Naive B cell (primary cell): ENCODE measurements at regions not wholly inside any gene's neighbourhood (a gene's known extent, or its start where the extent isn't known, plus 50 kb on each side); places are given as distances from the start of the nearest gene placed in this dataset.

Source experiments
- ATAC-seq, 2 donors: fragments of 150-1000 bp; cut with Tn5 transposase; 2 replicates each; pipeline ENCODE4 v1.10.0; 2021; ENCODE audit warnings: low read depth in 2 of 2, mild to moderate bottlenecking in 2 of 2, moderate library complexity in 2 of 2
- DNase-seq: peaks from one replicate; pipeline ENCODE4 v3.0.0; 2022
- H3K27ac Mint-ChIP-seq, 6 donors: one replicate each; pipeline ENCODE4 v1.8.0; 2020 to 2022; ENCODE audit warnings: mild to moderate bottlenecking in 6 of 6, mixed read lengths in 6 of 6, moderate library complexity in 5 of 6, inconsistent platforms in 2 of 6
- H3K27me3 Mint-ChIP-seq, 3 donors: one replicate each; pipeline ENCODE4 v1.8.0; 2021 to 2022; ENCODE audit warnings: mixed read lengths in 3 of 3, mild to moderate bottlenecking in 1 of 3
- H3K36me3 Mint-ChIP-seq, 2 donors: one replicate each; pipeline ENCODE4 v1.8.0; 2020 to 2022; ENCODE audit warnings: mixed read lengths in 2 of 2, inconsistent platforms in 1 of 2, mild to moderate bottlenecking in 1 of 2
- H3K4me1 Mint-ChIP-seq, 3 donors: one replicate each; pipeline ENCODE4 v1.8.0; 2020 to 2022; ENCODE audit warnings: mixed read lengths in 3 of 3, inconsistent platforms in 1 of 3, mild to moderate bottlenecking in 1 of 3, moderate library complexity in 1 of 3
- H3K4me3 Mint-ChIP-seq, 8 donors: one replicate each; pipeline ENCODE4 v1.8.0; 2020 to 2022; ENCODE audit warnings: mild to moderate bottlenecking in 8 of 8, mixed read lengths in 8 of 8, moderate library complexity in 8 of 8, inconsistent platforms in 2 of 8
- H3K9me3 Mint-ChIP-seq, 7 donors: one replicate each; pipeline ENCODE4 v1.8.0; 2020 to 2022; ENCODE audit warnings: mixed read lengths in 7 of 7, mild to moderate bottlenecking in 5 of 7, inconsistent platforms in 2 of 7, moderate library complexity in 1 of 7

- Mint-ChIP-seq H3K9me3 (peaks cover 0 to 4% (median 0%) of the 10 kb centered on the region in 7 donors), H3K36me3 (no peaks in the 10 kb centered on the region), H3K4me3 (no peak overlapping the region), H3K27ac (no peak overlapping the region), H3K27me3 (no peaks in the 10 kb centered on the region), H3K4me1 (no peaks in the 10 kb centered on the region)
- ATAC-seq (no peak), DNase-seq (no peak)
Observed at GRCh38 chr13:85247780-85248179, 551.4 kb downstream of the SLITRK6 start.

- H3K27ac Mint-ChIP-seq, result no peak overlapping the region
- H3K27me3 Mint-ChIP-seq, result no peaks in the 10 kb centered on the region
- no peak for ATAC-seq
- H3K4me1 Mint-ChIP-seq, result no peaks in the 10 kb centered on the region
- no peaks in the 10 kb centered on the region for H3K36me3 Mint-ChIP-seq
- no peaks in the 10 kb centered on the region for H3K9me3 Mint-ChIP-seq
- no peak overlapping the region for H3K4me3 Mint-ChIP-seq
- DNase-seq, result no peak
Observed at GRCh38 chr13:85243831-85244230, 555.4 kb downstream of the SLITRK6 start.

- DNase-seq (no peak), ATAC-seq (no peak)
- H3K27ac Mint-ChIP-seq, result peak overlapping the region in 1 of 6 donors; percentile 9
- peaks cover 0 to 1% (median 0%) of the 10 kb centered on the region in 7 donors for H3K9me3 Mint-ChIP-seq
- H3K36me3 Mint-ChIP-seq, result no peaks in the 10 kb centered on the region
- H3K4me3 Mint-ChIP-seq, result no peak overlapping the region
- H3K4me1 Mint-ChIP-seq, result no peaks in the 10 kb centered on the region
- no peaks in the 10 kb centered on the region for H3K27me3 Mint-ChIP-seq
Observed at GRCh38 chr13:85241060-85241459, 558.2 kb downstream of the SLITRK6 start.

GRCh38 chr13:85236413-85236812 lies 562.8 kb downstream of the SLITRK6 start:
- DNase-seq (no peak), ATAC-seq (no peak)
- no peaks in the 10 kb centered on the region for H3K27me3 Mint-ChIP-seq
- no peaks in the 10 kb centered on the region for H3K36me3 Mint-ChIP-seq
- H3K4me3 Mint-ChIP-seq, result no peak overlapping the region
- peaks cover 0 to 1% (median 0%) of the 10 kb centered on the region in 7 donors for H3K9me3 Mint-ChIP-seq
- no peak overlapping the region for H3K27ac Mint-ChIP-seq
- no peaks in the 10 kb centered on the region for H3K4me1 Mint-ChIP-seq

GRCh38 chr13:85230691-85231093 lies 568.5 kb downstream of the SLITRK6 start:
- Mint-ChIP-seq H3K9me3 (peaks cover 0 to 2% (median 0%) of the 10 kb centered on the region in 7 donors), H3K4me1 (no peaks in the 10 kb centered on the region), H3K36me3 (no peaks in the 10 kb centered on the region)

GRCh38 chr13:85228692-85229091 lies 570.5 kb downstream of the SLITRK6 start:
- H3K36me3 Mint-ChIP-seq, result no peaks in the 10 kb centered on the region
- peaks cover 0 to 2% (median 0%) of the 10 kb centered on the region in 7 donors for H3K9me3 Mint-ChIP-seq
- H3K4me3 Mint-ChIP-seq, result no peak overlapping the region
- DNase-seq, result no peak
- no peaks in the 10 kb centered on the region for H3K27me3 Mint-ChIP-seq
- H3K27ac Mint-ChIP-seq, result no peak overlapping the region
- ATAC-seq, result no peak
- no peaks in the 10 kb centered on the region for H3K4me1 Mint-ChIP-seq

More at GRCh38 chr13:85230691-85231093, 568.5 kb downstream of the SLITRK6 start:
- DNase-seq (no peak), ATAC-seq (no peak)
- Mint-ChIP-seq H3K27me3 (no peaks in the 10 kb centered on the region), H3K4me3 (no peak overlapping the region), H3K27ac (no peak overlapping the region)

- H3K27me3 Mint-ChIP-seq, result no peaks in the 10 kb centered on the region
- no peaks in the 10 kb centered on the region for H3K36me3 Mint-ChIP-seq
- H3K4me3 Mint-ChIP-seq, result no peak overlapping the region
- no peak for DNase-seq
- peaks cover 0 to 12% (median 3%) of the 10 kb centered on the region in 7 donors for H3K9me3 Mint-ChIP-seq
- no peak overlapping the region for H3K27ac Mint-ChIP-seq
- H3K4me1 Mint-ChIP-seq, result no peaks in the 10 kb centered on the region
- no peak for ATAC-seq
Observed at GRCh38 chr13:85223883-85224656, 575.1 kb downstream of the SLITRK6 start.

GRCh38 chr13:85216576-85216975 lies 582.6 kb downstream of the SLITRK6 start:
- ATAC-seq (no peak), DNase-seq (no peak)
- Mint-ChIP-seq H3K27ac (no peak overlapping the region), H3K4me3 (no peak overlapping the region), H3K4me1 (no peaks in the 10 kb centered on the region), H3K9me3 (peaks cover 0 to 12% (median 5%) of the 10 kb centered on the region in 7 donors), H3K27me3 (no peaks in the 10 kb centered on the region), H3K36me3 (no peaks in the 10 kb centered on the region)

- no peak for DNase-seq
- no peaks in the 10 kb centered on the region for H3K36me3 Mint-ChIP-seq
- ATAC-seq, result no peak
- H3K4me1 Mint-ChIP-seq, result no peaks in the 10 kb centered on the region
- no peaks in the 10 kb centered on the region for H3K27me3 Mint-ChIP-seq
- peaks cover 0 to 14% (median 4%) of the 10 kb centered on the region in 7 donors for H3K9me3 Mint-ChIP-seq
- no peak overlapping the region for H3K4me3 Mint-ChIP-seq
- no peak overlapping the region for H3K27ac Mint-ChIP-seq
Observed at GRCh38 chr13:85212692-85213091, 586.5 kb downstream of the SLITRK6 start.

- Mint-ChIP-seq H3K4me3 (no peak overlapping the region), H3K27ac (no peak overlapping the region), H3K4me1 (no peaks in the 10 kb centered on the region), H3K27me3 (no peaks in the 10 kb centered on the region), H3K36me3 (no peaks in the 10 kb centered on the region), H3K9me3 (peaks cover 0 to 27% (median 10%) of the 10 kb centered on the region in 7 donors)
- ATAC-seq (no peak), DNase-seq (no peak)
Observed at GRCh38 chr13:85204668-85205344, 594.4 kb downstream of the SLITRK6 start.

- no peak for ATAC-seq
- Mint-ChIP-seq H3K9me3 (peaks cover 0 to 13% (median 3%) of the 10 kb centered on the region in 7 donors), H3K27me3 (no peaks in the 10 kb centered on the region), H3K36me3 (no peaks in the 10 kb centered on the region), H3K4me1 (no peaks in the 10 kb centered on the region), H3K27ac (no peak overlapping the region), H3K4me3 (no peak overlapping the region)
- DNase-seq, result no peak
Observed at GRCh38 chr13:85197431-85197830, 601.8 kb downstream of the SLITRK6 start.

- Mint-ChIP-seq H3K9me3 (peaks cover 0 to 11% (median 4%) of the 10 kb centered on the region in 7 donors), H3K27ac (no peak overlapping the region), H3K27me3 (no peaks in the 10 kb centered on the region), H3K4me3 (no peak overlapping the region), H3K36me3 (no peaks in the 10 kb centered on the region), H3K4me1 (no peaks in the 10 kb centered on the region)
- no peak for DNase-seq
- no peak for ATAC-seq
Observed at GRCh38 chr13:85194482-85194881, 604.7 kb downstream of the SLITRK6 start.

GRCh38 chr13:85191996-85192718 lies 607.1 kb downstream of the SLITRK6 start:
- H3K4me3 Mint-ChIP-seq, result no peak overlapping the region
- peaks cover 0 to 7% (median 2%) of the 10 kb centered on the region in 7 donors for H3K9me3 Mint-ChIP-seq
- no peaks in the 10 kb centered on the region for H3K36me3 Mint-ChIP-seq
- no peak overlapping the region for H3K27ac Mint-ChIP-seq
- ATAC-seq (no peak), DNase-seq (no peak)
- no peaks in the 10 kb centered on the region for H3K27me3 Mint-ChIP-seq
- no peaks in the 10 kb centered on the region for H3K4me1 Mint-ChIP-seq
